ENCODE measurements at regions not wholly inside any gene's neighbourhood (a gene's known extent, or its start where the extent isn't known, plus 50 kb on each side); places are given as distances from the start of the nearest gene placed in this dataset.

DNA sequence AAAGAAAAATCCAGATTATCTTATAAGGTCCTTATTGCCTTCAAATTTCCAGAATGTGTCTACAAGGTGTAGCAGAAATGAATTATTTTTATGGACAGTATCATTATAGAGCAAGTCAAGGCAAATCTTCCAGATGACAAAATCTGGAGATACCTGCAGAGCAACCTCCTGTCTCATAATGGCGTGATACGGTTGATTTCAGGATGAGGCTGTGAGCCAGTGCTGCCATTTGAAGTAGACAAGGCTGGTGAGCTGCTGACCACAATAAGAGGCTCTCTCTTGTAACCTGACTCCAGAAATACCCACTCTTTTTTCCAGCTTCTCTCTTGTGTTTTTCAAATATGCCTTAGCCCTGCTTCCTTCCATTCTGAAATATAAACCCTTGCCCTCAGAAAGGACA lies 108.2 kb downstream of the HTR1A start:
- TF ChIP-seq EZH2phosphoT487 (IDR thresholded peaks at IDR 0.05; ENCODE audit: low read depth): no peak
- TF ChIP-seq, protein P1, sequence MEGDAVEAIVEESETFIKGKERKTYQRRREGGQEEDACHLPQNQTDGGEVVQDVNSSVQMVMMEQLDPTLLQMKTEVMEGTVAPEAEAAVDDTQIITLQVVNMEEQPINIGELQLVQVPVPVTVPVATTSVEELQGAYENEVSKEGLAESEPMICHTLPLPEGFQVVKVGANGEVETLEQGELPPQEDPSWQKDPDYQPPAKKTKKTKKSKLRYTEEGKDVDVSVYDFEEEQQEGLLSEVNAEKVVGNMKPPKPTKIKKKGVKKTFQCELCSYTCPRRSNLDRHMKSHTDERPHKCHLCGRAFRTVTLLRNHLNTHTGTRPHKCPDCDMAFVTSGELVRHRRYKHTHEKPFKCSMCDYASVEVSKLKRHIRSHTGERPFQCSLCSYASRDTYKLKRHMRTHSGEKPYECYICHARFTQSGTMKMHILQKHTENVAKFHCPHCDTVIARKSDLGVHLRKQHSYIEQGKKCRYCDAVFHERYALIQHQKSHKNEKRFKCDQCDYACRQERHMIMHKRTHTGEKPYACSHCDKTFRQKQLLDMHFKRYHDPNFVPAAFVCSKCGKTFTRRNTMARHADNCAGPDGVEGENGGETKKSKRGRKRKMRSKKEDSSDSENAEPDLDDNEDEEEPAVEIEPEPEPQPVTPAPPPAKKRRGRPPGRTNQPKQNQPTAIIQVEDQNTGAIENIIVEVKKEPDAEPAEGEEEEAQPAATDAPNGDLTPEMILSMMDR (IDR thresholded peaks at IDR 0.05; ENCODE audit: low read depth, low read length): no peak
- Histone ChIP-seq H4K20me1 (ENCODE audit: insufficient read depth, low read length) (no peaks in the 10 kb centered on the region), H3K27ac (ENCODE audit: low read length) (no peak overlapping the region), H3K4me3 (ENCODE audit: low read length) (no peak overlapping the region), H3K79me2 (ENCODE audit: low read length) (no peaks in the 10 kb centered on the region), H3K9me3 (ENCODE audit: insufficient read depth, low read length) (no peaks in the 10 kb centered on the region), H3K4me2 (ENCODE audit: low read length) (no peak overlapping the region), H3K36me3 (replicated peaks; ENCODE audit: low read depth, low read length) (no peaks in the 10 kb centered on the region), H3K27me3 (ENCODE audit: low read depth, low read length) (no peaks in the 10 kb centered on the region), H2AFZ (ENCODE audit: low read depth, low read length) (no peak overlapping the region), H3K4me1 (ENCODE audit: low read length) (no peaks in the 10 kb centered on the region), H3K9ac (ENCODE audit: low read length) (no peak overlapping the region)

DNA sequence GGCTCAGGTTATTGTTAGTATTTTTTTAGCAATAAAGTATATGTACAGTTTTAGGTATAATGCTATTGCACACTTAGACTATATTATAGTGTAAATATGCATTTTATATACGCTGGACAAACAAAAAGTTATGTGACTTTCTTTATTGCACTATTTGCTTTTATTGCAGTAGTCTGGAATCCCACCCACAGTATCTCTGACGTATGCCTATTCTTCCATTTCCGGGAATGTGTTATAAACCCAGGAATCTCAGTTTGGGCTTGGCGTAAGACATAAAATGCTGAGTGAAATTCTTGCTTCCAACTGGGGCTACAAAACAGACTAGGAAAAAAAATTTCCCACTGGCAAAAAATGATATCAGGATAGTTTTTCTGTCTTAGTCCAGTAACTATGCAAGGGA lies 119.1 kb downstream of the HTR1A start:
- no peak overlapping the region for H2AFZ ChIP-seq (ENCODE audit: low read depth, low read length)
- H3K27ac ChIP-seq (ENCODE audit: low read length): no peak overlapping the region
- no peak overlapping the region for H3K9ac ChIP-seq (ENCODE audit: low read length)
- no peaks in the 10 kb centered on the region for H3K9me3 ChIP-seq (ENCODE audit: insufficient read depth, low read length)
- no peak for TF ChIP-seq EZH2phosphoT487 (IDR thresholded peaks at IDR 0.05; ENCODE audit: low read depth)
- TF ChIP-seq, protein P1 (IDR thresholded peaks at IDR 0.05; ENCODE audit: low read depth, low read length): no peak
- no peaks in the 10 kb centered on the region for H3K4me1 ChIP-seq (ENCODE audit: low read length)
- no peak overlapping the region for H3K4me3 ChIP-seq (ENCODE audit: low read length)
- no peaks in the 10 kb centered on the region for H4K20me1 ChIP-seq (ENCODE audit: insufficient read depth, low read length)
- no peaks in the 10 kb centered on the region for H3K36me3 ChIP-seq (replicated peaks; ENCODE audit: low read depth, low read length)
- H3K79me2 ChIP-seq (ENCODE audit: low read length): no peaks in the 10 kb centered on the region
- no peaks in the 10 kb centered on the region for H3K27me3 ChIP-seq (ENCODE audit: low read depth, low read length)
- no peak overlapping the region for H3K4me2 ChIP-seq (ENCODE audit: low read length)

DNA sequence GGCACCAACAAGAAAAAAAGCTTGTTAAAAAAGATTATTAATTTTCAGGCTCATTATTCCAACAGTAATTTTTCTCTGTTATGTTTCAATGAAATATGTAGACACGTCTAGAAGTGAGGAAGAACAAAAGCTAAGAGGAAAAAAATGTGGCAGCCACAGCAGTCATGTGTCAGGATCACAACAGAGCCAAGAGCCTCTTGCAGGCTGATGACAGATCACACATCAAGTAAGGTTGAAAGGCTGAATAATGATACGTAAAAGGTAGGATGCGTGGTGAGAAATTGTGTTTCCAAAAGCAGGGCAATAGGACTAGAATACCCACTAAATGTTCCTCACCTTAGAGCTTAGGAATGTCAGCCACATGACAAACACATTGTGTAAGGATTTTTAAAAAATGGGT lies 124.8 kb downstream of the HTR1A start:
- no peaks in the 10 kb centered on the region for H3K27me3 ChIP-seq (ENCODE audit: low read depth, low read length)
- H3K79me2 ChIP-seq (ENCODE audit: low read length): no peaks in the 10 kb centered on the region
- no peaks in the 10 kb centered on the region for H3K36me3 ChIP-seq (replicated peaks; ENCODE audit: low read depth, low read length)
- H3K9me3 ChIP-seq (ENCODE audit: insufficient read depth, low read length): no peaks in the 10 kb centered on the region
- no peak overlapping the region for H2AFZ ChIP-seq (ENCODE audit: low read depth, low read length)
- H3K4me2 ChIP-seq (ENCODE audit: low read length): no peak overlapping the region
- H3K9ac ChIP-seq (ENCODE audit: low read length): no peak overlapping the region
- no peak for TF ChIP-seq EZH2phosphoT487 (IDR thresholded peaks at IDR 0.05; ENCODE audit: low read depth)
- TF ChIP-seq, protein P1 (IDR thresholded peaks at IDR 0.05; ENCODE audit: low read depth, low read length): no peak
- no peak overlapping the region for H3K27ac ChIP-seq (ENCODE audit: low read length)
- H4K20me1 ChIP-seq (ENCODE audit: insufficient read depth, low read length): no peaks in the 10 kb centered on the region
- no peaks in the 10 kb centered on the region for H3K4me1 ChIP-seq (ENCODE audit: low read length)
- no peak overlapping the region for H3K4me3 ChIP-seq (ENCODE audit: low read length)

DNA sequence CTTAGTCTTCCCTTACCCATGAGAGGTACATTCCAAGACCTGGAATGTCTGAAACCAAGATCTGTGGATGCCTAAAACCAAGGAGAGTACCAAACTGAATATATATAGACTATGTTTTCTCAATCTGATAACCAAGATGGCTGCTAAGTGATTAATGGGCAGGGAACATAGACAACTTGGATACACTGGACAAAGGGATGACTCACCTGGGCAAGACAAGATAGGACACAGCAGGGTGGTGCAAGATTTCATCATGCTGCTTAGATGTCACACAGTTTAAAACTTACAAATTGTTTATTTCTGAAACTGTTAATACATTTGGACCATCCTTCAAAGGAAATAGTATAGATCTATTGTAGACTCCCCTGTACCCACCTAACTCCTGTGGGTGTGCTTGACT lies 130.9 kb downstream of the HTR1A start:
- Histone ChIP-seq H2AFZ (ENCODE audit: low read depth, low read length) (no peak overlapping the region), H4K20me1 (ENCODE audit: insufficient read depth, low read length) (no peaks in the 10 kb centered on the region), H3K4me1 (ENCODE audit: low read length) (no peaks in the 10 kb centered on the region), H3K9ac (ENCODE audit: low read length) (no peak overlapping the region), H3K27ac (ENCODE audit: low read length) (no peak overlapping the region), H3K4me3 (ENCODE audit: low read length) (no peak overlapping the region), H3K36me3 (replicated peaks; ENCODE audit: low read depth, low read length) (no peaks in the 10 kb centered on the region), H3K4me2 (ENCODE audit: low read length) (no peak overlapping the region), H3K27me3 (ENCODE audit: low read depth, low read length) (no peaks in the 10 kb centered on the region), H3K9me3 (ENCODE audit: insufficient read depth, low read length) (no peaks in the 10 kb centered on the region), H3K79me2 (ENCODE audit: low read length) (no peaks in the 10 kb centered on the region)
- TF ChIP-seq, protein P1 (IDR thresholded peaks at IDR 0.05; ENCODE audit: low read depth, low read length): no peak
- TF ChIP-seq EZH2phosphoT487 (IDR thresholded peaks at IDR 0.05; ENCODE audit: low read depth): no peak
